ENCODE measurements at regions not wholly inside any gene's neighbourhood (a gene's known extent, or its start where the extent isn't known, plus 50 kb on each side); places are given as distances from the start of the nearest gene placed in this dataset.

- in situ Hi-C loops (cut with MboI; ENCODE audit: low sequenced_read_pairs), result no loop called here
Measured at GRCh38 chr2:226338825-226339224, 460.8 kb downstream of the IRS1 start.

GRCh38 chr2:226337941-226338600 is 461.5 kb downstream of the IRS1 start:
- in situ Hi-C loops (cut with MboI; ENCODE audit: low sequenced_read_pairs), result no loop called here

GRCh38 chr2:226336283-226336682 is 463.3 kb downstream of the IRS1 start:
- in situ Hi-C loops (cut with MboI; ENCODE audit: low sequenced_read_pairs), result no loop called here

- in situ Hi-C loops (cut with MboI; ENCODE audit: low sequenced_read_pairs), result no loop called here
Measured at GRCh38 chr2:226334981-226335720, 464.5 kb downstream of the IRS1 start.

- in situ Hi-C loops (cut with MboI; ENCODE audit: low sequenced_read_pairs), result no loop called here
Measured at GRCh38 chr2:226333388-226333787, 466.2 kb downstream of the IRS1 start.

- in situ Hi-C loops (cut with MboI; ENCODE audit: low sequenced_read_pairs), result no loop called here
Measured at GRCh38 chr2:226330206-226330605, 469.4 kb downstream of the IRS1 start.

GRCh38 chr2:226329180-226329579 is 470.4 kb downstream of the IRS1 start:
- in situ Hi-C loops (cut with MboI; ENCODE audit: low sequenced_read_pairs), result no loop called here

- in situ Hi-C loops (cut with MboI; ENCODE audit: low sequenced_read_pairs), result no loop called here
Measured at GRCh38 chr2:226327830-226328229, 471.8 kb downstream of the IRS1 start.

- in situ Hi-C loops (cut with MboI; ENCODE audit: low sequenced_read_pairs), result no loop called here
Measured at GRCh38 chr2:226325526-226325925, 474.1 kb downstream of the IRS1 start.

- in situ Hi-C loops (cut with MboI; ENCODE audit: low sequenced_read_pairs), result no loop called here
Measured at GRCh38 chr2:226320076-226320948, 479.3 kb downstream of the IRS1 start.

GRCh38 chr2:226317970-226318369 is 481.6 kb downstream of the IRS1 start:
- in situ Hi-C loops (cut with MboI; ENCODE audit: low sequenced_read_pairs), result no loop called here

- in situ Hi-C loops (cut with MboI; ENCODE audit: low sequenced_read_pairs), result no loop called here
Measured at GRCh38 chr2:226313060-226313459, 486.6 kb downstream of the IRS1 start.

GRCh38 chr2:226312155-226312554 is 487.5 kb downstream of the IRS1 start:
- in situ Hi-C loops (cut with MboI; ENCODE audit: low sequenced_read_pairs), result no loop called here

GRCh38 chr2:226310146-226310545 is 489.5 kb downstream of the IRS1 start:
- in situ Hi-C loops (cut with MboI; ENCODE audit: low sequenced_read_pairs), result no loop called here

GRCh38 chr2:226308986-226309385 is 490.6 kb downstream of the IRS1 start:
- in situ Hi-C loops (cut with MboI; ENCODE audit: low sequenced_read_pairs), result no loop called here

GRCh38 chr2:226308323-226308680 is 491.3 kb downstream of the IRS1 start:
- in situ Hi-C loops (cut with MboI; ENCODE audit: low sequenced_read_pairs), result no loop called here

- in situ Hi-C loops (cut with MboI; ENCODE audit: low sequenced_read_pairs), result no loop called here
Measured at GRCh38 chr2:226307487-226308322, 491.9 kb downstream of the IRS1 start.

- in situ Hi-C loops (cut with MboI; ENCODE audit: low sequenced_read_pairs), result no loop called here
Measured at GRCh38 chr2:226306969-226307368, 492.7 kb downstream of the IRS1 start.

- in situ Hi-C loops (cut with MboI; ENCODE audit: low sequenced_read_pairs), result no loop called here
Measured at GRCh38 chr2:226304308-226304707, 495.3 kb downstream of the IRS1 start.

- in situ Hi-C loops (cut with MboI; ENCODE audit: low sequenced_read_pairs), result no loop called here
Measured at GRCh38 chr2:226303707-226304106, 495.9 kb downstream of the IRS1 start.
